Inferior parietal cortex (tissue), 1 donor: ENCODE measurements at regions not wholly inside any gene's neighbourhood (a gene's known extent, or its start where the extent isn't known, plus 50 kb on each side); places are given as distances from the start of the nearest gene placed in this dataset.

ENCODE experiments used
- DNase-seq: peaks from one replicate; pipeline ENCODE4 v3.0.0-alpha.2; 2016; ENCODE audit errors: extremely low spot score

DNA sequence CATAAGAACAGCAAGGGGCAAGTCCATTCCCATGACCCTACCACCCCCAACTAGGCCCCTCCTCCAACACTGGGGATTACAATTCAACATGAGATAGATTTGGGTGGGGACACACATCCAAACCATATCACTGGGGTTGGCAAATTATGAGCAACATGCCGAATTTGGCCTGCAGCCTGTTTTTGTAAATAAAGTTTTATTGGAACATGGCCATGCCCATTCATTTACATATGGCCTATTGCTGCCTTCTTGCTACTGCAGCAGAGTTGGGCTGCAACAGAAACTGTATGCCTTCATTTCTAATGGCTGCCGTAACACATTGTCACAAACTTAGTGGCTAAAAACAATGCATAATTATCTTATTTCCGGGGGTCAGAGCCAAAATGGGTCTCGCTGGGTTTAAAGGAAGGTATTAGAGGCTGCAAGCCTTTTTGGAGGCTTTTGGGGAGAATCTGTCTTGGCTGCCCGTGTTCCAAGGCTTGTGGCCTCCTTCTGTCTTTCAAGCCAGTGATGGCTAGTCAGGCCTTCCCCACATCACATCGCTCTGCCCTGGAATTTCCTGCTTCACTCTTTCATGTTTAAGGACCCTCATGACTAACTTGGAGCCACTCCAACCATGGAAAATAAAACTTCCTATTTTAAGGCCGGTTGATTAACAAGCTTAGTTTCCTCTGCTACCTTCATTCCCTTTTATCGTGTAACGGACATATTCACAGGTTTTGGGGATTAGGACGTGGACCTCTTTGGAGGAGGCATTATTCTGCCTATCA is 428.5 kb upstream of the PROK2 start:
- DNase-seq = no peak

DNA sequence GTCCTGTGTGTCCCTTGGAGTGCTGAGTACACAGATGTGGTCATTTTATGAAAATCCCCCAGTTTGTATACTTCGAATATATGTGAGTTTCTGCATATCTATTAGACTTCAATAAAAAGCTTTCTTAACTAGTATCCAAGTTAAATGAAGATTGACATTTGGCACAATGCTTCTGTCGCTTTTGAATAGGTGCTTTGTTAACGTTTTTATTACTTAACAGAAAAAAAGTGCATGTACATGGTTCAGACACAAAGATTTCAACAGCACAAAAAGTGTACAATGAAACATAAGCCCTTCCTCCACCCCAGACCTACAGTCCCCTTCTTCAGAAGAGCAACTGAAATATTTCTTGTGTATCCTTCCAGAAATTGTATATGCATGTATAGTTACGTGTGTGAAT is 427.4 kb upstream of the PROK2 start:
- DNase-seq = no peak

DNA sequence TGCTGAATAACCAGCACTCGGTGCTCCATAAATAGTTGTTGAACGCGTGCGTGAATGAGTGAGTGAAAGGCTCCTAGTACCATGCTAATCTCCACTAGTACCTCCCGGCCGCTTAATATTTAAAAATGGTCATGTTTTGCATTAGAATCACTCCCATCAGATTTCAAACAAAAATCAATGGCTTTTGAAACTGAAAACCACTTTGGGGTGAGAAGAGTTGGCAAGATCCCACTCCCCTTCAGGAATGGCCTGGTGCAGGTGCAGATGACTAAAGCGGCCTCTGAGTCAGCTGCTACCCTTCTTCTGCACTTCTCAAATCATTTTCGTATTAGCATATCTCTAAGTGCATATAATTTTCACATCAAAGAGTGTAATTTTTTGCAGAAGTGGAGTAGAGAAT is 425.3 kb upstream of the PROK2 start:
- DNase-seq = no peak

GRCh38 chr3:72205297-72205826 is 420.4 kb upstream of the PROK2 start:
- no peak for DNase-seq

- no peak for DNase-seq
These were observed 419.5 kb upstream of the PROK2 start for GRCh38 chr3:72204452-72204851.

DNA sequence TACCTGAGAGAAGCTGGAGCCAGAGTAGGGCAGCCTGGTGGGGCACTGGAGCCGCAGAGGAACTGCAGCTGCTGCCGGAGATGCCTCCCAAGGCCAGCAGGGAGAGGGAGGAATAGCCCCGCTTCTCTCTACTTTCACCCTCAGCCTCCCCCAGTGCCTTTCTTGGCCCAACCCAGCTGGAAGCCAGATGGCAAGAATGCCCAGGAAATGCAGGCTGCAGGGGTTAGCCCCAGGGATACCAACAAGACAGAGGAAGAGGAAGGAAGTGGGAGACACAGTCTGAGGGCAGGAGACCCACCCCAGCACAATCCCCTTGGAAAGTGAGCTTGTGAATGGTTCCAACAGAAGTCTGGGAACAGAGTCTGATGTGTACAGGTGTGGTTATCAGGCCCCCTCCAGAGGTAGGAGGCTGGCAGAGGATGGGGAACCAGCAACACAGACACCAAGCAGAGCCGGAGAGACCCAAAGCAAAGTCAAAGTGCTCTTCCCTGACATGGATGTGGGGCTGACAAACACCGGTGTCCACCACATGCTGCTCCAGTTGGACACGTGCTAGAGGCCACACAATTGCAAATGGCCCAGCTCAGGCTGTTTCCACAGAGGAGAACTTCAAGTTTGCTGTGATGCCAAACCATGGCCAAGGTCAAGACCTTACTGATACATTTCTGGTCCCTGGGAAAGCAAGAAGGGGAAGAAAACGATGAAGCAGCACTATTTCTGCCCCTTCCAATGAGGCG is 418.8 kb upstream of the PROK2 start:
- no peak for DNase-seq

- no peak for DNase-seq
These were observed 418.2 kb upstream of the PROK2 start for GRCh38 chr3:72203105-72203504.

DNA sequence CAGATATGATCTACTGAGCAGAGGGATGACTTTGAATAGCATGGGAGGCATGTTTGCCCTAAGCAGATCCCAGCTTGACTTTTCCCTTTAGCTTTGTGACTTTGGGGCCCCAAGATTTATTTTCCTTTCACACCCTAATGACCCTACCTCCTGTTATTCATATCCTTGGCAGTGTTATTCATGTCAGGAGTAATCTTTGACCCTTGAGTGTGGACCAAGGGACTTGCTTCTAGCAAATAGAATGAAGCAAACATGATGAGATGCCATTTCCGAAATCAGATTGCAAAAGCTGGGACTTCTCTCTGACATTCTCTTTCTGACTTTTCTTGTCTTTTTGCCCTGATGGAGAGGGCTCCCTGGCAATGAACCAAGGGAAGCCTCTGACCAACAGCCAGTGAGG is 415.4 kb upstream of the PROK2 start:
- no peak for DNase-seq

GRCh38 chr3:72199530-72199929 is 414.6 kb upstream of the PROK2 start:
- DNase-seq = no peak

GRCh38 chr3:72196377-72196929 is 411.5 kb upstream of the PROK2 start:
- no peak for DNase-seq

- DNase-seq = no peak
These were observed 410.9 kb upstream of the PROK2 start for GRCh38 chr3:72195895-72196294.

DNA sequence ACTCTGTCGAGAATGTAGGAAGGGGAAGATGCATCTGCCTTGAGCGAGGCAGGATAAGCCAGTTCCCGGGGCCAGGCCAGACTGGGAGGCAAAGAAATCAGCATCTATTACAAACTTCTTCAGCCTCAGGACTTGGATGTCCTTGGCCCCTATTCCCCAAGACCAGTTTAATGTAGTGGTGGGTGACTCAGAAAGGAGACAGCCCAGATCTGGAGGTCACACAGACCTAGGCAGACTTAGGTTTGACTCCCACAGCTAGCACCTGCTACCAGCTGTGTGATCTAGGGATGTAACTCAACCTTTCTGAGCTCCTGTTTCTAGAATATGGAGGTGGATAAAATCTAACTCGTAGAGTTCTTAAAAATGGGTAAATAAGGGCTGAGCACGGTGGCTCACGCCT is 409.5 kb upstream of the PROK2 start:
- DNase-seq = no peak

DNA sequence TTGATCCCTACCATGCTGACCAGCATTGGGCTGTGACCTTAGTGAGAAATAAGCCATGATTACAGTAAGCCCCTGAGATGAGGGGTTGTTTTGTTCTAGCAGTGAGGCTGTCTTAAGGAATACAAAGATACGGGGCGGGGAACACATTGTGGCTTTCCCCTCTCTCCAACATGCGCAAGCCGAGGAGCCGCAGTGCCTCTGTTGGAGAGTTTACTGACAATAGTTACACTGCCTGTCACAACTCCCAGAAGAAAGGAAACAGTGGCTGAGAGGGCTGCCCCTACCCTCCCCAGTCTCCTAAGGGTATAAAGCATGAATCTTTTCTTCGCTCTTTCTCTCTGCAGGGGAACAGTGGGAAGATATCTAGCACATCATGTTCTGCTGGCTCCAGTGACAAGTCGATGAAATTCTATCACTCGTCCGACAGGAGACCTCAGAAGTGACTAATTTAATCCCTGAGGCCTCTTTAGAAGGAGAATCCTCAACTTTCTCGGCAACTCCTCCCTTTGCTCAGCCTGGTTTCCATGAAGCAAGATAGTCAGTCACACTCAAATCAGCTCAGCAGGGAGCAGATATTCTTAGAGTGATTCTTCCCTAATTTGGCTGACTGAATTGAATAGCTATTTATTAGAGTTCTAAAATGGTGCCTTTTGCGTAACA is 409.0 kb upstream of the PROK2 start:
- no peak for DNase-seq

- no peak for DNase-seq
These were observed 407.6 kb upstream of the PROK2 start for GRCh38 chr3:72192572-72192971.

- no peak for DNase-seq
These were observed 406.4 kb upstream of the PROK2 start for GRCh38 chr3:72191209-72191960.

DNA sequence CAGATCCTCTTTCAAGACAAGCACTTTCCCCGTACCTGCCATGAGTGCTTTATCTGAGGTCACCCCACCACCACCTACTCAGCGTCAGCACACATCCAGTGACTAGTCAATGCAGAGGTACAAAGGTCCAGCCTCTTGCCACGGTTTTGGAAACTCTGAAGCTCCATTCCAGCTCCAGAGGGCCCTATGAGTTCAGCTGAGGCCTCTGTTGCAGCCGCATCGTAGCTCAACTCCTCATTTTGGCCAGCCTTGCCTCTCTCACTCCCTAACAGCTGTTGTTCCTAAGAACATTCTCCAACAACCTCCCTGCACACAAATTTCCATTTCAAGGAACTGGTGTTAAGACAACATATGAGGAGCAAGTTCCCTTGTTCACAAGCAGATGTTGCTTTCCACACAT is 405.1 kb upstream of the PROK2 start:
- DNase-seq = no peak

- no peak for DNase-seq
These were observed 404.4 kb upstream of the PROK2 start for GRCh38 chr3:72189339-72189738.

GRCh38 chr3:72188536-72188935 is 403.6 kb upstream of the PROK2 start:
- DNase-seq = no peak

DNA sequence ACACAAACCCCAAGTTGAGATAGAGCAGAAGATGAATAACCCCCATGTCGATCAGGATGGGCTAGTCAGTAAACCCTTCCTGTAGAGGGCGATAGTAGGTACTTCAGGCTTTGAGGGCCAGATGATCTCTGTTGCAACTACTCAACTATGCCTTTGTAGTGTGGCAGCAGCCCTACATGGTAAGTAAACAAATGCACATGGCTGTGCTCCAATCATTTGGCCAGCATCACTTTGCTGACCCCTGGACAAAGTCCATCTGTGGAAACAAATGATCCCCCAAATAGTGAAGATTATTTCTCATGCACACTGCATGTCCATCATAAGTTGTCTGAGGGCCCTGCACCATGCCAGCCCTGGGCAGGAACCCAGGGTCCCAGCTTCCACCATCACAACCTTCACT is 402.2 kb upstream of the PROK2 start:
- no peak for DNase-seq

DNA sequence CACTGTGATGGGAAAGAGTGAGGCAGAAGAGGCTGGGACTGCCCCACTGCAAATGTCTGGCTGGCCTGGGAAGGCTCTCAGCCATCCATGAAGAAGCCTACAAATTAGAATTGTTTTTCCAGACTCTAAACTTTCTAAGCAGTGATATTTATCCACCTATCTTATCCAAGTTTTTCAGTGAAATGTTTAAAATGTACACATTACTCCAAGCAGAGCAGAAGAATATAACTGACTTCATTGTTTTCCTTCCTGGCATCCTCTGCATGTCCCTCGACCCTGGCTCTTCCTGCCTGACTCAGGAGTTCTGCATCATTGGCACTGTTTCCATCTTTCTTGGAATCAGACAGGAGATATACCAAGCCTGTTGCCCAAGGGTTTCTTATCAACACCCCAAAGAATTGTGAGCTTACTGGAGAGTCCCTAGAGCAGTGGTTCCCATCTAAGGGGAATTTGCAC is 401.5 kb upstream of the PROK2 start:
- DNase-seq = no peak
